ENCODE measurements at regions not wholly inside any gene's neighbourhood (a gene's known extent, or its start where the extent isn't known, plus 50 kb on each side); places are given as distances from the start of the nearest gene placed in this dataset.

DNA sequence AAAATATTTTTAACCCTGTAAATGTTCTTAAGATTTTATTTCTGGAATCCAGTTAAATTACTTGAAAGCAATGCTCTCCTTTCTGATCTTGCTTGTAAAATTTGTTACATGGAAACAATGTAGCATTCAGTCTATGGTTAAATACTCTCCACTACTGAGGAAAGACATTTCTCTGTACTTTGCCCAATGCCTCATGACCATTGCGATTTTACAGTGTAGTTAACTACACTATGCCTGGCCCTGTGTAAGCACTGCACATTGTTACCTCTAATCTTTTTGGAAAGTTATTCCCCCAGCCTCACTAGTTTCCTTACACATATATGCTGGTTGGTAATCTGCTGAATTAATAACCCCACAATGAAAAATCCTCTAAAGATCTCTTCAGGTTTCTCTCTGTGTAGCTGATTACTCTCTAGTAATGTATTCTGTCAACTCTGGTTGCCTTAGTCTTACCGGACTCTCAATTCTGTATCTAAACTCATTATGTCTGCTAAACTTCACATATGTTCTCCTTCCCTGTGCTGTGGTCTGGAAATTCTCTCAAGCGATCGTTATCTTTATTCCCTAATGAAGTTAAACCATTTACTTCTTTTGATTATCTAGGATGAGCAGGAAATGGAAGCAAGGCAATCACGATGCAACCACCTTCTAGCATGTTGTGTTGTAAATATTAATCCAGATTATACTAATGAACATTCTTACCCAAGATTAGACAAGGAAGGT lies 58.7 kb upstream of the TMEM106B start:
- Histone ChIP-seq H3K4me1 (no peaks in the 10 kb centered on the region), H3K27ac (no peak overlapping the region), H3K4me3 (no peak overlapping the region), H3K27me3 (no peaks in the 10 kb centered on the region), H3K9me3 (no peaks in the 10 kb centered on the region), H3K36me3 (no peaks in the 10 kb centered on the region)
- TF ChIP-seq EP300 (IDR thresholded peaks at IDR 0.05) (no peak), POLR2A (IDR thresholded peaks at IDR 0.05) (no peak), POLR2AphosphoS5 (IDR thresholded peaks at IDR 0.05) (no peak)
- TF ChIP-seq, protein P1, sequence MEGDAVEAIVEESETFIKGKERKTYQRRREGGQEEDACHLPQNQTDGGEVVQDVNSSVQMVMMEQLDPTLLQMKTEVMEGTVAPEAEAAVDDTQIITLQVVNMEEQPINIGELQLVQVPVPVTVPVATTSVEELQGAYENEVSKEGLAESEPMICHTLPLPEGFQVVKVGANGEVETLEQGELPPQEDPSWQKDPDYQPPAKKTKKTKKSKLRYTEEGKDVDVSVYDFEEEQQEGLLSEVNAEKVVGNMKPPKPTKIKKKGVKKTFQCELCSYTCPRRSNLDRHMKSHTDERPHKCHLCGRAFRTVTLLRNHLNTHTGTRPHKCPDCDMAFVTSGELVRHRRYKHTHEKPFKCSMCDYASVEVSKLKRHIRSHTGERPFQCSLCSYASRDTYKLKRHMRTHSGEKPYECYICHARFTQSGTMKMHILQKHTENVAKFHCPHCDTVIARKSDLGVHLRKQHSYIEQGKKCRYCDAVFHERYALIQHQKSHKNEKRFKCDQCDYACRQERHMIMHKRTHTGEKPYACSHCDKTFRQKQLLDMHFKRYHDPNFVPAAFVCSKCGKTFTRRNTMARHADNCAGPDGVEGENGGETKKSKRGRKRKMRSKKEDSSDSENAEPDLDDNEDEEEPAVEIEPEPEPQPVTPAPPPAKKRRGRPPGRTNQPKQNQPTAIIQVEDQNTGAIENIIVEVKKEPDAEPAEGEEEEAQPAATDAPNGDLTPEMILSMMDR (IDR thresholded peaks at IDR 0.05): no peak
- no peak for DNase-seq (ENCODE audit: low spot score in 2 of 2)
- WGBS: 72% methylated on average over 5 of the region's 5 CpGs

DNA sequence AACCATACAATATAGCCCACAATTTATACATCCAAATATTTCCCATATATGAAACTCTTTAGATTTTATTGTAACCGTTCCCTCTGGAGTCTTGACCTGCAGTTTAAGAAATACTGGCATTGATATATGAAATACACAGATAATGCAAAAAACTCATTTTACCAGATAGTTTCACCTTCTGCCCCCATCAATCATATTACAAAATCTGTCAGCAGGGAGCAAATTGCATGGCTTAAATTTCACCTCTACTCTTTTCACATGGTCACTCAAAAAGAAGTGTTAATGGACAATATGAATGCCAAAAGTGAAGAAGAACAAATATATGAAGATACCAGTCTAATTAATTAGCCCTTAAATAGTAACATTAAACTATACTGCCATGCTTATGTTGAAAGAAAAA lies 57.0 kb upstream of the TMEM106B start:
- H3K36me3 ChIP-seq: no peaks in the 10 kb centered on the region
- WGBS: 58% methylated on average over 1 of the region's 1 CpG
- DNase-seq (ENCODE audit: low spot score in 2 of 2): no peak
- no peak overlapping the region for H3K4me3 ChIP-seq
- H3K4me1 ChIP-seq: no peaks in the 10 kb centered on the region
- no peak overlapping the region for H3K27ac ChIP-seq
- TF ChIP-seq EP300 (IDR thresholded peaks at IDR 0.05) (no peak), POLR2AphosphoS5 (IDR thresholded peaks at IDR 0.05) (no peak), POLR2A (IDR thresholded peaks at IDR 0.05) (no peak)
- TF ChIP-seq, protein P1 (IDR thresholded peaks at IDR 0.05): no peak
- H3K27me3 ChIP-seq: no peaks in the 10 kb centered on the region
- no peaks in the 10 kb centered on the region for H3K9me3 ChIP-seq

DNA sequence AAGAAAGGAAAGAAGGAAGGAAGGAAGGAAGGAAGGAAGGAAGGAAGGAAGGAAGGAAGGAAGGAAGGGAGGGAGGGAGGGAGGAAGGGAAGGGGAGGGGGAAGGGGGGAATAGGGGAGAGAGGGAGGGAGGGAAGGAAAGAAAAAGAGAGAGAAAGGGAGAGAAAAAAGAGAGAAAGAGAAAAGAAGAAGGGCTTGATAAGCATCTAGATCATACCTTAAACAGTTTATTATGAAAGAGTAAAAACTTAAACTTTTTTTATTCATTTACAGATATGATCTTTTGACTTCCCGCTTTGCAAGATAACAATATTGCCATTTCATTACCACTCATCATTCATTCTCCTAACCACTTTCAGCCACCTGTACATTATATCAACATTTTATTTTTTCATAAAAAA lies 53.6 kb upstream of the TMEM106B start:
- H3K9me3 ChIP-seq: no peaks in the 10 kb centered on the region
- 78% methylated on average over 1 of the region's 1 CpG for WGBS
- TF ChIP-seq POLR2A (IDR thresholded peaks at IDR 0.05): no peak
- no peak for TF ChIP-seq POLR2AphosphoS5 (IDR thresholded peaks at IDR 0.05)
- TF ChIP-seq, protein P1 (IDR thresholded peaks at IDR 0.05): no peak
- no peak for TF ChIP-seq EP300 (IDR thresholded peaks at IDR 0.05)
- H3K27me3 ChIP-seq: no peaks in the 10 kb centered on the region
- no peak for DNase-seq (ENCODE audit: low spot score in 2 of 2)
- no peak overlapping the region for H3K4me3 ChIP-seq
- no peak overlapping the region for H3K27ac ChIP-seq
- no peaks in the 10 kb centered on the region for H3K4me1 ChIP-seq
- no peaks in the 10 kb centered on the region for H3K36me3 ChIP-seq

DNA sequence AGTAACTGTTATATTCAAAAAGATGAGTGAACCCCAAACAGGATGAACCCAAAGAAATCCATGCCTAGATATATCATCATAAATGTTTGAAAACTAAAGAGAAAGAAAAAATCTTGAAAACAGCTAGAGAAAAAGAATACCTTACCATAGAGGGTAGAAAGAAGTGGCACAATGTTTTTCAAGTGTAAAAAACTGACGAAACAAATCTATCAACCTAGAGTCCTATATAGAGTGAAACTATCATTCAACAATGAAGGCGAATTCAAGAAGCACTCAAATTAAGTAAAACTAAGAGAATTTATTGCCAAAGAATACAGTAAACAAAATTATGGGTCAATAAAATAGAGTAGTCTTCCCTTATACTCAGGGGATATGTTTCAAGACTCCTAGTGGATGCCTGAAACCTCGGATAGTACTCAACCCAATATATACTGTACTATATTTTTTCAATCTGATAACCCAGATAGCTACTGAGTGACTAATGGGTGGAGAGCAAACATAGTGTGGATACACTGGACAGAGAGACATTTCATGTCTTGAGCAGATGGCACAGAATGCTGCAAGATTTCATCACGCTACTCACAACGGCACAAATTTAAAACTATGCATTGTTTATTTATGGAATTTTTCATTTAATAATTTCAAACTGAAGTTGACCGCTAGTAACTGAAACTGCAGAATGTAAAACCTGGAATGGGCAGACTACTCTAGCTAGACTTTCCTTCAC lies 52.6 kb upstream of the TMEM106B start:
- Histone ChIP-seq H3K36me3 (no peaks in the 10 kb centered on the region), H3K4me3 (no peak overlapping the region), H3K9me3 (no peaks in the 10 kb centered on the region), H3K4me1 (no peaks in the 10 kb centered on the region), H3K27ac (no peak overlapping the region), H3K27me3 (no peaks in the 10 kb centered on the region)
- WGBS: 83% methylated on average over 6 of the region's 6 CpGs
- no peak for DNase-seq (ENCODE audit: low spot score in 2 of 2)
- TF ChIP-seq POLR2AphosphoS5 (IDR thresholded peaks at IDR 0.05) (no peak), POLR2A (IDR thresholded peaks at IDR 0.05) (no peak), EP300 (IDR thresholded peaks at IDR 0.05) (no peak)
- TF ChIP-seq, protein P1 (IDR thresholded peaks at IDR 0.05): no peak

DNA sequence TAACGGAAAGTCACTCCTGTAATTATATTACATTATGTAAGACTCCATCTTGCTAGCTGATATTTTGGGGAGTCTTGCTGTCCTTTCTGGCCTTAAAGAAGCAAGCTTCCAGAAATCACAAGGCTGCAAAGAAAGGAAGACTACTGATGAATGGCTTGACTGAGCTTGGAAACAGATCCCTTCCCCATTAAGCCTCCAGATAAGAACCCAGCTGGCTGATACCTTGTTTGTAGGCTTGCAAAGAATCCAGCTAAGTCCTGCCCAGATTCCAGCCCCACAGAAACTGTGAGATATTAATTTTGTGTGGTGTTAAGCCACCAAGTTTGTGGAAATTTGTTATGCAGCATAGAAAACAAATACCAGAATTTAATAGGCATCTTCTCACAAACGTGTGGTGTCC lies 49.9 kb upstream of the TMEM106B start:
- no peak for DNase-seq (ENCODE audit: low spot score in 2 of 2)
- Histone ChIP-seq H3K9me3 (no peaks in the 10 kb centered on the region), H3K27me3 (no peaks in the 10 kb centered on the region), H3K36me3 (no peaks in the 10 kb centered on the region), H3K4me1 (no peaks in the 10 kb centered on the region), H3K27ac (no peak overlapping the region), H3K4me3 (no peak overlapping the region)
- 80% methylated on average over 2 of the region's 2 CpGs for WGBS
- TF ChIP-seq POLR2A (IDR thresholded peaks at IDR 0.05): no peak
- TF ChIP-seq, protein P1 (IDR thresholded peaks at IDR 0.05): no peak
- TF ChIP-seq EP300 (IDR thresholded peaks at IDR 0.05): no peak
- no peak for TF ChIP-seq POLR2AphosphoS5 (IDR thresholded peaks at IDR 0.05)
